ENCODE measurements at regions not wholly inside any gene's neighbourhood (a gene's known extent, or its start where the extent isn't known, plus 50 kb on each side); places are given as distances from the start of the nearest gene placed in this dataset.

DNA sequence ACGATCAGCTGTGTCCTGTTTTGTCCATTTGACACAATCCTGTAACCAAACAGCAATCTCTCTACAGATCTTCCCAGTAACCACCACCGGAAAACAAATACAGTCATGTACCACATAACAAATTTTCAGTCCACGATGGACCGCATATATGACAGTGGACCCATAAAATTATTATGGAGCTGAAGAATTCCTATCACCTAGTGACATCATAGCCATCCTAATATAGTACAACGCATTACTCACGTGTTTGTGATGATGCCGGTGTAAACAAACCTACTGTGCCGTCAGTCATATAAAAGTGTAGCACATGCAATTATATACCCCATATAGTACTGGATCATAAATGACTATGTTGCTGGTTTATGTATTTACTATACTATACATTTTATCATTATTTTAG is 133.7 kb upstream of the EDNRA start:
- Histone ChIP-seq H3K14ac (ENCODE audit: insufficient read depth, low read length) (no peak overlapping the region), H4K20me1 (ENCODE audit: control insufficient read depth, insufficient read depth, insufficient read length) (no peaks in the 10 kb centered on the region), H3K9ac (ENCODE audit: extremely low read depth, insufficient read length, low read length) (no peak overlapping the region), H2BK20ac (ENCODE audit: low read depth, low read length, poor library complexity, severe bottlenecking) (no peak overlapping the region), H4K91ac (ENCODE audit: insufficient read length, low read depth, low read length) (no peak overlapping the region), H3K79me2 (ENCODE audit: insufficient read depth, low read length) (no peaks in the 10 kb centered on the region), H2BK5ac (ENCODE audit: insufficient read length, low read length) (no peak overlapping the region), H3K23me2 (ENCODE audit: insufficient read length, low read depth, low read length, poor library complexity, severe bottlenecking) (no peaks in the 10 kb centered on the region), H3K79me1 (ENCODE audit: insufficient read depth, low read depth, low read length, poor library complexity, severe bottlenecking) (no peaks in the 10 kb centered on the region), H3K18ac (ENCODE audit: insufficient read length, low read depth, low read length) (no peak overlapping the region), H3K23ac (ENCODE audit: insufficient read length, low read depth, low read length) (no peak overlapping the region), H3K4me1 (ENCODE audit: insufficient read depth, low read length) (no peaks in the 10 kb centered on the region), H3K27ac (ENCODE audit: insufficient read length, low read depth, low read length) (no peak overlapping the region), H3K27me3 (ENCODE audit: insufficient read depth, low read length) (no peaks in the 10 kb centered on the region), H3K56ac (ENCODE audit: insufficient read length, low read depth, low read length) (no peak overlapping the region), H2BK15ac (ENCODE audit: low read depth, low read length) (no peak overlapping the region), H4K8ac (replicated peaks; ENCODE audit: insufficient read length, low read depth, low read length) (no peak overlapping the region), H3K9me3 (ENCODE audit: control insufficient read depth, low read depth, low read length) (no peaks in the 10 kb centered on the region), H3K4me2 (ENCODE audit: insufficient read depth, insufficient read length, low read length) (no peak overlapping the region), H4K5ac (ENCODE audit: insufficient read length, low read depth, low read length) (no peak overlapping the region), H2AK5ac (ENCODE audit: insufficient read length, low read length) (no peak overlapping the region), H2AFZ (ENCODE audit: low read length) (no peak overlapping the region), H3T11ph (ENCODE audit: low read length) (no peak overlapping the region), H3K4ac (ENCODE audit: low read depth, low read length) (no peak overlapping the region), H2BK12ac (ENCODE audit: insufficient read length, low read depth, low read length) (no peak overlapping the region), H2BK120ac (ENCODE audit: low read depth, low read length, poor library complexity, severe bottlenecking) (no peak overlapping the region)
- Mint-ChIP-seq H3K4me3 (no peak overlapping the region), H3K27me3 (ENCODE audit: low read depth) (no peaks in the 10 kb centered on the region), H3K4me1 (no peaks in the 10 kb centered on the region), H3K27ac (no peak overlapping the region), H3K9me3 (no peaks in the 10 kb centered on the region; a peak in 1 of 5 replicates), H3K36me3 (ENCODE audit: insufficient read depth in 1 of 3, low read depth in 3 of 3) (0 out of 7 replicates have a peak, but pooled peaks cover 0 to 3% (median 0%) of the 10 kb centered on the region in 3 experiments)
- TF ChIP-seq, protein P1, sequence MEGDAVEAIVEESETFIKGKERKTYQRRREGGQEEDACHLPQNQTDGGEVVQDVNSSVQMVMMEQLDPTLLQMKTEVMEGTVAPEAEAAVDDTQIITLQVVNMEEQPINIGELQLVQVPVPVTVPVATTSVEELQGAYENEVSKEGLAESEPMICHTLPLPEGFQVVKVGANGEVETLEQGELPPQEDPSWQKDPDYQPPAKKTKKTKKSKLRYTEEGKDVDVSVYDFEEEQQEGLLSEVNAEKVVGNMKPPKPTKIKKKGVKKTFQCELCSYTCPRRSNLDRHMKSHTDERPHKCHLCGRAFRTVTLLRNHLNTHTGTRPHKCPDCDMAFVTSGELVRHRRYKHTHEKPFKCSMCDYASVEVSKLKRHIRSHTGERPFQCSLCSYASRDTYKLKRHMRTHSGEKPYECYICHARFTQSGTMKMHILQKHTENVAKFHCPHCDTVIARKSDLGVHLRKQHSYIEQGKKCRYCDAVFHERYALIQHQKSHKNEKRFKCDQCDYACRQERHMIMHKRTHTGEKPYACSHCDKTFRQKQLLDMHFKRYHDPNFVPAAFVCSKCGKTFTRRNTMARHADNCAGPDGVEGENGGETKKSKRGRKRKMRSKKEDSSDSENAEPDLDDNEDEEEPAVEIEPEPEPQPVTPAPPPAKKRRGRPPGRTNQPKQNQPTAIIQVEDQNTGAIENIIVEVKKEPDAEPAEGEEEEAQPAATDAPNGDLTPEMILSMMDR (conservative IDR thresholded peaks at IDR 0.05) = no peak
- no peak for DNase-seq
- WGBS (ENCODE audit: extremely low coverage, insufficient read length, low lambda C conversion rate) = no CpG with 5 or more reads among the region's 8 CpGs

Data from H9 (cell line).